SKM-1 treated with dmso at 0.1 percent for 144 hours (cell line): ENCODE measurements at regions not wholly inside any gene's neighbourhood (a gene's known extent, or its start where the extent isn't known, plus 50 kb on each side); places are given as distances from the start of the nearest gene placed in this dataset.
A peak's percentile ranks its signal among the peaks of the same experiment; 100 is the strongest.

Experiments
- DNase-seq: peaks from one replicate; lab custom pipeline; 2025; ENCODE audit not compliant: unreplicated experiment; lab: John Stamatoyannopoulos, UW

DNA sequence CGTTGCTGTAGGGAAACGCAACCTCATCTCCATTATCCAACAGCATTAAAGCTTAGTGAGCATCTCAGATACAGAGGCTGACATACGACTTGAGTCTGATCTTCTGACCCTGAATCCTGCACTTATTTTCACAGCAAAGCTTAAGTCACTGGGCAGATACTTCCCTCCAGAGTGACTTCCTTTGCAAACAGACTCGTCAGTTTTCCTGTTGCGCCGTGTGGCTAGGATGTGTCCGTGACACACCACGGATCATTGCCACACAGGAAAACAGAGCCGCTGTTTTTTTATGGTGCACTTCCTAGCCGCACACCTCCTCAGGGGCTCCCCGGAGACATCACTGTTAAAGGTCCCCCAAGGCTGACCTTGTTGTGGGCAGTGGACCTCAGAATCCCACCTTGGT, 94.9 kb upstream of the MKI67 start:
- DNase-seq = no peak

DNA sequence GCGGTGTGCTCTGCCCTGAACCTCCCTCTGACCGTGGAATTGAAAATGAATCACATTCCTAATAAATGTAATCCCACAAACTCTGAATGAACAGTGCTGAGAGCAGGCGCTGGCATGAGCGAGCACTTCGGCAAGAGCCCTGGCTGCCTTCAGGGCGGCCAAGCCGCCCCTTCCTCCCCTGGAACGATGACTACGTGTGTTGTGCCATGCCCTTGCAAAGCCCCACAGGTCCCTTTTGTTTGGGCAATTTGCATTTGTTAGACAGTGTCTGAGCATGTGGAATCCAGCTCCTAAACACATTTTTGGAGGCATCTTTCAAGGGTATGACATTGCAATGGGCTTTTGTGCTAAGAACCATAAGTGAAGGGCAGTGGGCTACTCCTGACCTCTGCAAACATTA, 95.6 kb upstream of the MKI67 start:
- DNase-seq = no peak

DNA sequence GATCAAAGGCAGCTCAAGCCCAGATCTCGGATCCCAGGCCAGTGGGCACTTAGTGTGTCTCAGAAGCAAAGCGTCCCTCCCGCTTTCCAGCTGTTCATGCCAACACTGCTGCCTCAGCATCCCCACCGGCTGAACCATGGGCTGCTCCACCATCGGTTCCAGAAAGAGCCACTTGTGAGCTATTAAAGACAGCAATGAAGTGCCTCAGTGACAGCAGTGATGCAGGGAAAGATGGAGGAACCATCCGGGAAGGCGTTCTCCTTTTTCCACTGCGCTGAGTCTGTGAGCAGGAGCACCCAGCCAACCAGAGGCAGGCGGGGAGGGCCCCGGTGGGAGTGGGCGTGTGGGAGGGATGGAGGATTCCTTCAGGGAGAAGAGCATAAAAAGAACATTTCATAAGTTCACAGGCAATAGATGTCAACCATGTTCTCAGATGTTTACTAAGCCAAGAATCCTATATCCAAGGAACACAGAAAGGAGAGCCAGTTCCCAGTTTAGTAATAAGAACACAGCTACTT, 96.2 kb upstream of the MKI67 start:
- DNase-seq = no peak

DNA sequence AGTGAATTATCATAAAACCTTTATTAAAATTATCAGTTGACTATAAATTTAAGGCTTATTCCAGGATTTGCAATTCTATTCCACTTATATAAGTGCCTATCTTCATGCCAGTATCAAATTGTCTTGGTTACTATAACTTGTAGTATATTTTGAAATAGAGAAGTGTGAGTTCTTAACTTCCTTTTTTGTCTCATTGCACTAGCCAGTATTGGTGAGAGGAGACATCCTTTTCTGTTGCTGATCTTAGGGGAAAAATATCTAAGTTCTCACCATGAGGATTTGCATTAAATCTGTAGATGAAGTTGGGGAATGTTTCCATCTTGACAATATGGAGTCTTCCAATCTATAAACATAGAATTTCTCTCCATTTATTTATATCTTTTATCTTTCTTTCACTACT, 104.2 kb upstream of the MKI67 start:
- peak; percentile 41 for DNase-seq

DNA sequence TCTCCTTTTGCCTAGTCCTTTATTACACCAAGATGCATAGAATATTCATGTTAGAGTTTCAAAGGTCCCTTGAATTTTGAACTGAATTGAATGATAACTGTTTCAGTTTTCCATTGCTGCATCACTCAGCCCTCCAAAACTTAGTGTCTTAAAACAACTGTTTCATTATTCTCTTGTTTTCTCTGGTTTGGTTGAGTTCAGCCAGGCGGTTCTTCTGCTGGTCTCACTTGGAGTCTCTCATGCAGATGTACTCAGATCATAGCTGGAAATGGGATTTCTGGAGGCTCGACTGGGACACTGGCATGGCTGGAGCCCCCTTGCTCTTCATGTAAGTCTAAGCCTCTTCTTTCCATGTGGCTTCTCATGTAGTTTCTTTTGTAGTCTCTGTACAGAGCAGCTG, 107.2 kb upstream of the MKI67 start:
- no peak for DNase-seq

DNA sequence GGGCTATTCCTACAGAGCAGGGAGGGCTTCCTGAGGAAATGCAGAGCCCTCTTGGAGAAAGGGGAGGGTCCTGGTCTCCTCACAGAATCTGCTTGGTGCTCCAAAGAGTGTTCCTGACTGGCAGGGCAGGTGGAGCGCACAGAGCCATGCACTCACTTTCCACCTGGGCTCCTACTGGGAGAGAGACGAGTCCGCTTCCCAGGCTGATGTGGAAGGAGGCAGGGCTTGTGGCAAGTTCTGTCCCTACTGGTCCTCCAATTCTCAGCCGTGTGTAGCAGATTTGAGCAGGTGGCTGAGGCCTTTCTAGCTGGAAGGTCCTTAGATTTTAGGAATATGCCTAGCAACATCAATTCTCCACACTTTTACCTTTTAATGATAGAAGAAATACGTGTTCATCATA, 111.5 kb upstream of the MKI67 start:
- DNase-seq = no peak

DNA sequence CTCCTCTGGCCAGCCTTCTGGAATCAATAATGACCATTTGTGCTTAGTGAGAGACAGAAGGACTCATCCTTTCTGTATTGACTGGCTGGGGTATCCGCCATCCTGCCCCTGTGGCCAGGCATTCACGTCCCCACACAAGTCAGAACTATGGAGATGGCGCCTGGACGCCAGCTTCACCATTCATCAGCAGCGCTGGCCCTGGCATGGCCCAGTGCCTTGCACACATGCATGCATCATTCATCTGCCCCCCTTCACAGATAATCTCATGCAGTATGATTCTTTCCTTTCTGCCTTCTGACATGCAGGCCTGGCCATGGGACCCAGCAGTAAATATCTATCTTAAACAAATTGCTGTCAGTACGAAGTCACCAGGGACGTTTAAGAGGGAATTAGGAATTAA, 114.8 kb upstream of the MKI67 start:
- no peak for DNase-seq

DNA sequence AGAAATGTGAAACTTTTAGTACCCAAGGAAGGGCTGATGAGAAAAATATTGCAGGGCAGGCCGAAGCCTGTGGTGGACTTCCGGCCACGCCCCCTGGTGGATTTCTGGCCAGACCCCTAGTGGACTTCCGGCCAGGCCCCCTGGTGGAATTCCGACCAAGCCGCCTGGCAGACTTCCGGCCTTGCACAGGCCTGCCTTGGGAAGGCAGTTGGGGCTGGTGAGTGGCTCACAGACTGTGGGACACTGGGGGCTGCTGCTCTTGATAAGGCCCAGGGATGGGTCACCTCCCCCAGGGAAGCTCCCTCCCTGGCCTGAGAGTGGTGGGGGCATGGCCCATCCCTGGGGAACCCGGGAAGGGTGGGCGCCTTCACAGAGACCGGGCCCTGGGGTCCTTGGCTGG, 116.4 kb upstream of the MKI67 start:
- DNase-seq = no peak

DNA sequence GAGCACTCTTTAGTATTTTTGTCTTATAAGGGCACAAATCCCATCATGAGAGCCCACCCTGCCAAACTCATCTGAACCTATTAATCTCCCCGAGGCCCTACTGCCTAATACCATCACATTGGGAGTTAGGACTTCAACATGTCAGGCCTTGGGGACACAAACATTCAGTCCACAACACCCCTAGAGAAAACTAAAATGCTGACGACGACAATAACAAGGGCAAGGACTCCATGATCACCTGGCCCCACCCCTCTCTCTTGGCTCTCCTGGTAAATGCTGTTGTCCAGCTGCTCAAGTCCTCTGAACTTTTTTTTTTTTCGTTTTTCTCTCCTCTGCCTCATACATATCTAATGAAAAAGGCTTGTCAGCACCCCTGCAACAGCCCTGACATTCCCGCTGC, 118.8 kb upstream of the MKI67 start:
- no peak for DNase-seq

DNA sequence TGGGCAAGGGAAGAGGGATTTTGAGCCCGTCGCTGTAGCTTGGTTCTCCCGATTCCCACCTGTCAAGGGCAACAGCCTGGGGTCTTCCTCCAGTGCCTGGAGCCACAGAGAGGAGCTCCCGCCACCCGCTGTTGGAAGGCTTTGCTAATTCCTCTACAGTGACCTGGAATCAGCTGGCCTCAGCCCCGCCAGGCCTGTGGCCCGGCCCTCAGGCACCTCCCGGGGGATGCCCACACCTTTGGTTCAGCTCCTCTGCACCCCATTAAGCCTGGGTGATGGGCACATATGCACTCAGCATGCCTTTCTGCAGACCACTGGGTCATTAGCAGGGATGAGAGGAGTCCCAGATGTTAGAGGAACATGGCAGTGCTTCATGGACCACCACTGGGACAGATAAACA, 121.4 kb upstream of the MKI67 start:
- no peak for DNase-seq

DNA sequence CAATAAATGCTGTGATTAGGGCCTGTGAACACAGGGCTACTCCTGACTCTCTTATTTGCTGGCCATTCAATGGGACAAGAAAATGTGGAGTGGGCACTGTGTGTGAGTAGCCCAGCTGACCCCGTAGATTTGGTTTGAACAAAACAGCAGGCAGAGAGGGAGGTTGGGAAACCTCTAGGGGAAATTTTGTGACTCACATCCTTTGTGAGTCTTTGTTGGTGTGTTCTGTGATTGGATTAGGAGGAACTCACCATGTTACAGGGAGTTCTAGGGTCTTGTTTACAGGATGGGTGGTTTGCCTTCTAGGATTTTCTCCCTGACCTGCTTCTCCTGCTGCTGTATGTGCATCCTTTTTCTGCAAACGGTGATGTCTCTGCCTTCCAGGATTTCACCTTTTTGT, 128.3 kb upstream of the MKI67 start:
- DNase-seq = no peak

DNA sequence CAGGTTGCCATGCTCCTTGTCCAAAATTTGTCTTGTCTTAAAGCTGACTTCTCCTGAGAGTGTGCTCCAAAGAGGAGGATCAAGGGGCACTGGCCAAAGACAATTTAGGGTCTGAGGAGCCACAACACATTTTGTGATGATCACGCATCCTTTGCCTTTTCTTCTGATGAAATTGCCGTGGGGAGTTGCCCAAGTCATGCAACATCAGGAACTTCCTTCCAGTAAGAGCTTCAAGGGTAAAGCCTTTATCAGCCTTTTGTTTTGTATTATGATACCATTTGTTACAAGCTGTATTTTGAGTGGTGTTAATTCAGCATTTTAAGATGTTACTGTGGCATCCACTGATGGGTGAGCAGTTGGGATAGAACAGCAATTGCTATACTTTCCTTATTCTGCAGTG, 131.2 kb upstream of the MKI67 start:
- DNase-seq = no peak

DNA sequence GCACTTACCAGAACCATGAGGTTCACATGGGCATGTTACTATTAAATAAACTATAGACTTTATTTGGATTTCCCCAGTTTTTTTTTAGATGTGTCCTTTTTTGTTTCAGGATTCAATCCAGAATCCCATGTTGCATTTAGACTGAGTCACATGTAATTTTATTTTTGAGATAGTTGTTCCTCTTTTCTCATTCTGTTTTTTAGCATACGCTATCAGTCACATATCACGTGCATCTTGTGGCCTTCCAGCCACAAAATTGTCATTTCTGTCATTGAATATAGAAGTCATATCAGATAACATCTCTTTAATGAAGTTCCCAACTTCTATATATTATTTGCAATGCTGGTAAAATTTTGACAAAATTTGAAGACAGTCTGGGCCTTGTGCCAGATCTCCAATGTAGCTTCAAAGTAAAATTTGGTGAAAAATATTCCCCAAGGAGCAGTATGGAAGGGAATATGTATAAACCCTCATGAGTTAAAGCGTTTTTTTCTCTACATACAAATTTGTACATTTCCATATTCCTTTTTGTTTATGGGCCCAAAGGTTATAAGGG, 132.3 kb upstream of the MKI67 start:
- no peak for DNase-seq

DNA sequence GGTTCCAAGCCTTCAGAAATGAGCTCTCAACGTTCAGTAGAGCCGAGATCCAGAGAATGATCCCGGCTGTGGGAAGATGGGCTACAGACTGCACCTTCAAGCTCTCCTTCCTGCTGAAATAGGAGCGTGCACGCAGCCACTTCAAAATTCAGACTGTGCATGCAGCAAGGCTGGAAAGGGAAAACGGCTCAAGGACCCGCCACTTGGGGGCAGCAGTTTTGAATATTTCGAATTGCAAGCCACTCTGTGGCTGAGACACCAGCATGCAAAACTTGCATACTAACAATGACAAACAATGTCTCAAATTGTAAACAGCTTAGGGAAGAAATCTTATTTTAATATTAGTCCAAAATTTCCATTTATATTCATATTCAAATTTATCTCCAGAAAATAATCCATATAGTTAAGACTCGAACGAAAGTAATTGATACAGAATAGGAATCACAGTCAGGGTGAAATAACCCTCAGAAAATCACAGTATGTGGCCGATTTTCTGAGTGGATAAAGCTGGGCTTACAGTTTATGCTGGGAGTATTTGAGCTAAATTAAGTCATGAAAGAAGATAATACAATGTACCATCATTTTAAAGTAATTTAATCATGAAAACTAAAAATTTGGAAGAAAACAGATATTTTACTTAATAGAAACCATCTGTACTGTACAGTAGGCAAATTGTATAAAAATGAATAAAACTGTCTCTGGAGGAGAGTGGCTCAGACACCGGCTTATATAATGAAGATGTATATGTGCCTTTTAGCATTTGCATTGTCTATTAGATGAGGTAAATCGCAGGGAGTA, 137.9 kb upstream of the MKI67 start:
- peak; percentile 34 for DNase-seq

DNA sequence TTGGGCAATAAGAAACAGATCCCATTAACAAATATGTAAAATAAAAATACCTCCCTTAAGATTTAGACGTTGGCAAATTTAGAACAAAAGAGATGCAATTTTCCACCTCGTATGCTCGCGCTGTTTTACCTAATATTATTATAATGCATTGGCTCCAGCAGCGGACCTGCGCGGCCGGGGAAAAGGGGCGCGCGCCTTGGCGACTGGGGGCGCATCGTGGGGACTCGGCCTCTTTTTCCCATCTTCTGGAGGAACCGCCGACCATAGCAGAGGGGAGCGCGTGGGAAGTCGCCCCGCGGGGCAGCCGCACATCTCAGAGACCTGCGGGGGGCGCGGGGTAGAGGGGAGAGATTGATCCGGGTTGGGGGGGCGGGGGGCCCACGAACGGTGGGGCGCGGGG, 139.4 kb upstream of the MKI67 start:
- no peak for DNase-seq

DNA sequence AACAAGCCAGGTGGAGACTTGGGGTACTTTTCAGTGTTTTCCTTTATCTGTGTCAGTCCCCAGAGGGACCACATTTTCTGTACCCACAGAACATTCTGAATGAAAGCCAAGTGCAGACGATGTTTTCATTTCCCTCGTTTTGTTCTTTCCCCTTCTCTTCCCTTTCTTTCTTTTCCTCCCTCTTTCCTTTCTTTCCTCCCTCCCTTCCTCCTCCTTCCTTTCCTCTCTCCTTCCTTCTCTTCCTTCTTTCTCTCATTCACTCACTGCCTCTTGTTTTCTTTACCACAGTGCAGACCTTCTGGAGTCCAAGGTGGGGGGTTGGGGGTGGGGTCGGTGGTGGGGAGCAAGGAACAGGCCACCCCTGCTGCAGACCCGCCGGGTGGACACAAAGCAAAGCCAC, 141.4 kb upstream of the MKI67 start:
- DNase-seq = no peak

DNA sequence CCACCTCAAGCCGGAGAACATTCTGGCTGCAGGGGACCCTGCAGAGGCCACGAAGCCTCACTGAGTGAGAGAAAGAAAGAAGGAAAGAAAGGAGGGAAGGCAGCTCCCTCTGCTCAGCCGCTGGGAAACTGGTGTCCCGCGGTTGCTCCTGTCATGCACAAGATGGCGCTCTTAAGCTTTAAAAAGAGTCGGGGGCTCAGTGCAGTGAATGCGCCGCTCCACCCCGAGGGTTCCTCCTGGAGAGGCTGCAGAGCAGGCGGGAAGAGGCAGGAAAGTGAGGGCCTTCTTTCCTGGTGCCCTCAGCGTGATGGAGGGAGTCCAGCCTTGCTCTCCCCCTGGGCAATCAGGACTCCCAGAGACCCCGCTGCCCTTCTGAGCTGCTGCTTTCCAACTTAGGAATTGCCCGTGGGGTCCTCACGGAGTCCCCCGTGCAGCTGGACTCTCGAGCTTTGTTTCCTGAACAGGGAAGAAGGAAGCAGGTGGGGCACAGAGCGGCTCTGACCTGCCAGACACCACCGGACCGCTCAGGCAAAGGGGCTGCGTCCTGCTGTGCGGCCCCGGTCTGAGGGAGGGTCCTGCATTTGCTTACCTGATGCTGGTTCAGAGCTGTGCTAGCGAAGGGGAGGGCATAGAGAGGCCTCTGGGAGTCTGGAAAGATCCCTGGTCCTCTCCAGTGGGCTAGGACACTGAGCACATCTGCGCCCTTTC, 141.9 kb upstream of the MKI67 start:
- no peak for DNase-seq

DNA sequence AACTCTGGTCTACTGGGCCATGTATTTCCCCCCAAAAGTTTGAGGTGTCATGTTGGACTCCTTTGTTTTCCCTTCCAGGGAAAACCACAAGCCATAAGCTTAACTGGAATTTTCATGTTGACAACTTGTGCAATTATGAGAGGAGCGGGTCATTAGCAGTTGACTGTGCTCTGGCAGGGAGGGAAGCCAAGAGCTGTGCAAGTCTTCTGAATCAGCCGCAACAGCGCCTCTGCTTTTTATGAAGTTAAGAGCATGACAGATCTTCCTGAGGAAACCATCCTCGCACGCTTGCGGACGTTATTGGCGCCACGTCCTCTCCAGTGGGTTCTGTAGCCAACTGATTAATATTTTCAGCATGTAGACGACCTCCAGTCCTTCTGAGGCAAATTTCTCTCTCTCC, 148.7 kb upstream of the MKI67 start:
- no peak for DNase-seq

DNA sequence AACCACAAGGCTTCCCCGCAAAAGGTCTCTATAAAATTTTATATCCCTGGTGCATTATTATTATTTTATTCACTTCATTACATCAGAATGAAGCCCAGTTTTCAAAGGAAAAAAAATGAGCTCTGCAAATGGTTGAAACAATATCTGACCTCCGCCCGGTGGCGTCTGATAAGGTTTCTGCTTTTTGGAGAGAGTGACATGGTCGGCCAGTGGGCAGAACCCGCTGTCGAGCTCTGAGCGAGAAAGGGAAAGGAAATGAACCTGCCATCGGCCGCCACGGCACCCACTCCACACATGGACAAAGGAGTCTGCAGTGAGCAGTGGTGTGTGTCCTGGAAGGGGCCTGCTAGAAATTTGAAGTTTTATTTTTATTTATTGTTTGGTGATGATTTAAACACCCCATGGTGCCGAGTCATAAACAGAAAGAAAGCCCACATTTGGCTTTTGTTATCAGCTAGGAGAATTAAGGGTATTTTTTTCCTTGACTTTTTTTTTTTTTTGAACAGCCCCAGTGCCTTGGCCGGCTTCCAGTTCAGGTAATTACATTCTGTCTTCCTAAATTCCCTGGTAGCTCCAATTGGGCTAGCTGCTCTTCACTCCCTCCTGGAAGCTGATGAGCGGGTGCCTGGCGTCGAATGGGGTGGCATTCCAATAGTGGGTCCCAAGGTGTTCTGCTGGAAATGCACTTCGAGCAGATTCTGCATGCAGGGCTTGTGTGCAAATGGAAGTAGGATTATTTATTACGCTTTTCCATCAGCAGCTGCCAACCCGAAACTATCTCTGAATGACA, 149.4 kb upstream of the MKI67 start:
- DNase-seq = no peak

DNA sequence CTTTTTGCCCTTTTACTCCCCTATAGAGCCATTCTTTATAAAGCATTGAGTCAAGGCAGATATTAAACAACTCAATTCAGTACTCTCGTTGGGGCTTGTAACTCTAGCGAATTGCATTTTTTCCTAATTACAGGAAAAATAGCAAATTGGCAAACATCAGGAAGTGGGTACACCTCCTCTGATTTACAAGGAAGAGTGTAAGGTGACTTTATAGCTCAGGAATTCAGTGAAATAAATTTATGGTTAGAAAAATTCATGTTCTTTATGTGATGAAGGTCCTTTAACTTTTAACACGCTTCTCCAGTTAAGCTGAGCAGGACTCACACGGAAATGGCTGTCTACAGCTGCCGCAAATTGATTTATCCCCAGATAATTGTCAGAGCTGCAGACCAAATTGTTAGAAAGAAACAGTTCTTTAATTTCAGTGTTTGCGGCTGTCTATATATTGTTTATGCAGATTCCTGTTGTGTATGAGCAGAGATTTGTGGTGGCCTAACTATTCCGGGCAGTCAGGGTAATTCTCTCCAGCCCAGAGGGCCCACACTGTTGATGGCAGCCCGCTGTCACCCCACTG, 151.1 kb upstream of the MKI67 start:
- no peak for DNase-seq

DNA sequence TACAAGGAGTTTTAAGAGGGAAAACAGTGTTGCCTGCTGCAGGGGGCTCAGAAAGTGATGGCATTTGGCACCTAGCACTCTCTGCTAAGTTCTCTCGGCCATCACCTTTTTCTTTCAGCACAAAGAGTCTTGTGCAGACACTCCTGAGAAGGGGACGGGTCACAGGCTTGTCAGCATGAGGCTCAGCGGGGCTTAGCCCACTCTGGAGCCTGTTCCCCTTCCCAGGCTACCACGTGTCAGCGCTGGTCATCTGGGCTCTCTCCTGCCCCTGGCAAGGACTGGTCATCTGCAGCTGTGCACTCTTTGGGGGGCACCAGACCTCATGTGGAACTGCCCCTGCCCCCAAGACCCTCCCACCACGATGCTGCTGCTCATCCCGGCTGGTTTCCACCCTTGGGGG, 152.1 kb upstream of the MKI67 start:
- DNase-seq = no peak
